ENCODE measurements at regions not wholly inside any gene's neighbourhood (a gene's known extent, or its start where the extent isn't known, plus 50 kb on each side); places are given as distances from the start of the nearest gene placed in this dataset.
"Not testable (repeated sequence)": the region's sequence is repeated elsewhere in the genome, so short reads cannot be mapped to it uniquely, and the experiment has no call there.

DNA sequence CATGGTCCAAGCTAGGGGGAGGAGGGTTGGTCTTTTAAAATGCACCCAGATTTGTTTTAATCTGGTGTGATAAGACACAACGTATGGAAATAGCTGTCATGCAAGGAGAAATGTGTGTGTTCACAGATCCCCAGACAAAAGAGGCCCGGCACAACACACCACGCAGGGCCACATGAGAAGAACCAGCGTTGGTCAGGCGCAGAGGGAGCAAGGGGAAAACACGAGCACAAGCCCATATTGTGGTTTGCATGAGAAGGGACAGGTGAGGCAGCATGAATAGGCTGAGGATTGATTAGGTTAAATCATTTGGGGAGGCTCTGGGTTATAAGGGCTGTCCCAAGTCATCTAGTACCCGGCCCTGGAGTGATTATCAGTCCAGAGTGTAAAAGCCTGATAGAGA lies 272.5 kb upstream of the NCKAP5 start:
- DNase-seq = no peak

- DNase-seq = no peak
These were observed 273.6 kb upstream of the NCKAP5 start for GRCh38 chr2:133841900-133842299.

DNA sequence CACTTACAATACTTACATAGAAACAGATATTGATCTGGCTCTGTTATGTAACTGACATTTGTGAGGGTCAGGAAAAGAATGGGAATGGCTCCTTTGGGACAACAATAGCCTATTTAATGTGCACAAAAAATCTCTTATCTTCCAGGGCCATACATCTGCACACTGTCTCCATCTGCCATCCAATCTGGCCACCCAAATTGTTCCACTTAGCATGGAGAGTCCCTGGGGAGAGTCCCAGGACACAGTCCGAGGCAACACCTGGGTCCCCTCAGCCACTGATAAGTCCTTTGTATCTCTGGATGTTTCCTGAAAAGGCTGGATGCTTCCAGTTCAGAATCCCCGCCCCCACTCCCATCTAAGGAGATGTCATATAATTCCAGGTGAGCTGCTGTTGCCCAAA lies 274.2 kb upstream of the NCKAP5 start:
- no peak for DNase-seq

DNA sequence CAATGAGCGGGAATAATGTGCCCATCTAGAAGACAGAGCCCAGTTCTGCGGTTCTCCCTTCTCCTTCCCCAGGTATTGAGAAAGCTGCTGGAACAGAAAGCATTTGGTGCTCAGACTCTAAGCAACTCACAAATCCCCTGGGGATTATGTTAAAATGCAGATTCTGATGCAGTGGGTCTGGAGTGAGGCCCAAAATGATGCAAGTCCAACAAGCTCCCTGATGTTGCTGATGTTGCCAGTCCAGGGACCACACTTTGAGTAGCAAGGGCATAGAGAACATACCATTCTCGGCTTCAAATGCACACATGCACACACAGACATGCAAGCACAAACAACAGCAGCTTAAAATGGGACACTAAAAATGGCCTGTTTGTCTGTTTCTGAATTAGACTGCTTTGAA lies 274.8 kb upstream of the NCKAP5 start:
- DNase-seq = no peak

DNA sequence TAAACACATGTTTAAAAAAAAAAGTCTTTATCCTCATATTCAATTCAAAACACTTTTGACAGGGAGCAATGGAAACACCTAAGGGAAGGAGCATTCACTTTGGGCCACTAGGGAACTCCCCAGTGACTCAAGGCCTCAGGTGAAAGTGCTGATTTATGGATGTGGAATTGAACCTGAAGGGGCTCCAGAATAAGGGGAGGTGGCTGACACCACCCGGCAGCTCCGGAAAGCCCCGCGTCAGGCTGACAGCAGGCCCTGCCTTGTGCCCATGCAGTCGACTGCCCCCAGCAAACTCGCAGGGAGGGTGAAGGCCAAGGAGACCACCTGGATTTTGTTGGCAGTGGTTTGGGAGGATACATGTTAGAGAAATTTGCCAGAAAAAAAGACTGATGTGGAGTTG lies 275.3 kb upstream of the NCKAP5 start:
- DNase-seq = no peak

DNA sequence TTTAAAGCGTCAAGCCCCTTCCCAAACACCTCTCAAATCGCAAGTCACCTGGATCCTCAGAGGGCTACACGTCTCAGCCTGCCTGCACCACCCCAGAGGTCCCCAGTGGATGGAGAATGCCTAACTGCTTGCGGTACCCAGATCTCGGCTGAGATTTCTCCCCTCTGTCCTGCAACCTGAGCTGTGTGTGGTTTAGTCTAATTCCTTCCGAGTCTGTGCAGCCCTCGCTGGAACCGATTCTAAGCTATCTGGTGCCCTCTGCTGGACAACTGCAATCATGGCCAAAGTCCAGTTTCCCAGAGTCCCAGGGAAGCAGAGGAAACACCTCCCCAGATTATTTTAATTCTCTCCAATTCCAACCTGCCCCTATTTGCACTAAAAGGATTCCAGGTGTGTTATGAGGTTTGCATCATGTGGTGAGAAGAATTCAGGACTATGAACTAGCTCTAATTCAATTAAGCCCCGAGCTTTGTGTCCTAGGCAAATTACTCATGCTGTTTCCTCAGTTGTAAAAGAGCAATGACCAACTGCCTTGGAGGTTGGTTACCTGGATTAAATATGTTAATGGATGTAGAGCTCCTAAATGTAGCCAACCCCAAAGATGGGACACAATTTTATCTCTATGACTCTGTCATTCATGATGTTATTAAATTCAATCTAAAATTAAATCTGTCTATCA lies 276.1 kb upstream of the NCKAP5 start:
- peak; percentile 39 for DNase-seq

DNA sequence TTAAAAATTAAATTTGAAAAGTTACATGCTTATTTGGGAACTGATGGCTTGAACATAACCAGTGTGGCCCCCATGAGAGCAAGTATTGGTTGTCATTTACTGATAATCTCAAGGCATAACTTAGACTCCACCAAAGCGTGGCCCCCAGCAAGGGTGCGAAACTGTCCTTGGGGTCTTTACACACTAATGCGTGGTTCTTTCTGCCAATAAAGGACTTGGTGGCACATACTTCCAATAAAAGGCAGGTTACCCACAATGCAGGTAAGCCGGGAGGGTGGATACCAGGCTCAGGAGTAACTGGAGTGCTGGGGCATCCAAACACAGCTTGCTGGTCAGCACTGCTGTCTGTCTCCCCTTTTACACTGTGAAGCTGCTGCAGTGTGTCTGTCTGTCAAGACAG lies 278.2 kb upstream of the NCKAP5 start:
- no peak for DNase-seq

- DNase-seq = no peak
These were observed 279.3 kb upstream of the NCKAP5 start for GRCh38 chr2:133847591-133847990.

DNA sequence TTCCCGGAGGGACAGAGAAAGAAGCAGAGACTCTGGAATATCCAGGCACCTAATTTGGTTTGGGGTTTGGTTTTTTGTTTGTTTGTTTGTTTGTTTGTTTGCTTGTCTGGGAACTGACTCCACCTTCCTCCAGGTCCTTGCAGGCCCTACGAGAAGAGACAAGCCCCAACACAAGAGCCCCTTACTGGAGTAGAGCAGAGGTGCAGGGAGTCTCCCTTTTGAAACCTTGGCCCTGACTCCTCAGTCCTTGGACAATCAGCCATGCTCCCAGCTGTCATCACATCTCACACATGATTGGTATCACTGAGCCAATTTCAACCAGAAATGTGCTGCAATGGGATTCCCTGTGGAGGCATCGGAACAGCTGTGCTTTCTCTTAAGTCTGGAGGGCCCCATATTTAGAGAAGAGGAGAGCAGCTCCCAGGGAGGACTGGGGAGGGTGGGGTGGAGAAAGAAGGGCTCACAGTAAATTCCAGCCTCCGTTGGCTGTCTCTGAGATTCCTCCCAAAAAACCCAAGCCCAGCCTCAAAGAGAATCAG lies 279.9 kb upstream of the NCKAP5 start:
- no peak for DNase-seq

DNA sequence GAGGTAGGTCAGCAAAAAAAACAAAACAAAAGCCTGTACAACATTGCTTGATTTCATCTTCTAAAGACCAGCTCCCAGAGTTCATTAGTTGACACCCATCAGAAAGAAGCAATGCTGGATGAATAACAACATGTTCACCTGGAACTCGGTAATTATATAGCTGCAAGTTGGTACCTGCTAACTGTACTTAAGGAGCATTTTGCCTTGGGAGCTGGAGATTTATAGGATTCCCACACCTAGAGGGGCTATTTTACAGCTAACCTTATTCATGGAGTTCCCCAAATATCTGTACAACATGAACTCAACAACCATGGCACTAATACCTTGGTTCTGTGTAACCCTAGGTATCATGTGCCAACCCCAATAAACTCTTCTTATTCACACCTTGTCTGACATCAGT lies 281.1 kb upstream of the NCKAP5 start:
- DNase-seq = no peak

GRCh38 chr2:133854603-133855200 lies 286.4 kb upstream of the NCKAP5 start:
- no peak for DNase-seq

- no peak for DNase-seq
These were observed 287.3 kb upstream of the NCKAP5 start for GRCh38 chr2:133855526-133855925.

DNA sequence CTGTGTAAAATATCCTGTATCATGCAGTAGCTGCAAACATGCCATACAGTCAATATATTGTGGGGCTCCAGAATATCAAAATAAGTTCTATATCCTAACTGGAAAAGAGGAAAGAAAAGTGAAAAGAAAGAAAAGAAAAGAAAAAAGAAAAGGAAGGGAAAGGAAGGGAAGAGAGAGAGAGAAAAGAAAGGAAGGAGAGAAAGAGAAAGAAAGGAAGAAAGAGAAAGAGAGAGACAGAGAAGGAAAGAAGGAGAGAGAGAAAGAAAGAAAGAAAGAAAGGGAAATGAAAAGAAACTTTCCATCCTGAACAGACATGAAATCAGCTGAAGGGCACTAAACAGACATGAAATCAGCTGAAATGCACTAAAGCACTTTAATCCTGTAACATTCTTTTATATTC lies 288.4 kb upstream of the NCKAP5 start:
- DNase-seq = no peak

DNA sequence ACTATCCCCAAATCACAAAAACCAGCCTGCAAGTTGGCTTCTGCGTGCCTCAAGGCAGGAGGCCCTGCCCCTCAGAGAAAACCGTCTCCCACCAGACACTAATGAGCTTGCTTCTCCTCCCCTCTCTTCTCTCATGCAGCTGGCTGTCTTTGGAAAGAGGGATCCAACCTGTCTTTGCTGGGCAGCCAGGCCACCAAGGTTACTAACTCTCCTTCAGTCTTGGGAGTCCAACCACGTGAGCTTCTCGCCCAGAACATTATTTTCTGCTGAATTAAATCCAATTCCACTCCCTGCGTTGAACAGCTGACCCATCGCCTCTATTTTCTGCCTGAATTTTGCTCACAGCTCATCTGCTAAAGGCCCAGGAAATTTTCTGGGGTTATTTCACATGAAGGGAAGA lies 291.3 kb upstream of the NCKAP5 start:
- DNase-seq = no peak

DNA sequence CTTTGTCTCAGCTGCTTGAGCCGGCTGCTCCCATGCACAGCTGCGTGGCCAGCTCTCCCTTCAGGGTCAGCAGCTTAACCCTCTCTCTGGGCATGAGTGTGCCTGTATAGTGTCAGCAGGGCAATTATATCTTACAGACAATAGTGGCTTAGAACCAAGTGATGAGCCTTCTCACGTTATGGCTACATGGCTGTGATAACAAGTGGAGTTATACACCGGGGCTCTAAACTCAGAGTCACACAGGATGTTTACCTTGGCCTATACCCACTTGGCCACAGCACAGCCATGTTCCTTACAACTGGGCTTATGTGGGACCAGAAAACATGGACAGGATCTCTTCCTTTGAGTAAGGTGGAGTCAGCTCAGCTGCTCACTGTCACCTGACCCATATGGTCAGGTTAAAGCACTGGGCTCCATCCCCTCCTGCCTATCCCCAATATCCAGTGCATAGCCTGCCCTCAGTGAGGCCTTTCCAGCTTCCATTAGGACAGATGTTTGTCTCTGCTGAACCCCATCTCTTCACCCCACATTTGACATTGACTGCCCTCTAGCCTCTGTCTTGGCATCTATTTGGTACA lies 294.2 kb upstream of the NCKAP5 start:
- no peak for DNase-seq

- no peak for DNase-seq
These were observed 295.0 kb upstream of the NCKAP5 start for GRCh38 chr2:133863106-133863800.

DNA sequence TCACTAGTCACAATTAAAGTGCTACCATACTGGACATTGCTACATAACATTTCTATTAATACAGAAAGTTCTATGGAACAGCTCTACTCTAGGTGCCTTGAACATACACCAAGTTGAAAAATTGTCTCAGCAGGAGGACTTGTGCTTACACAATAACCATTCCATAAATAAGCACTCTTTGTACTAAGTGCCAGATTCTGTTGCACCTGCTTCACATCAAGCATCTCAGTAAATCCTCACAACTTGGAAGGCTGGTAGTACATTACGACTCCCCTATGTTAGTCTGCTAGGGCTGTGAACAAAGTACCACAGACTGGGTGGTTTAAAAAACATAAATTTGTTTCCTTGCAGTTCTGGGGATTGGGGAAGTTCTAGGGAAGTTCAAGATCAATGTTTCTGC lies 296.9 kb upstream of the NCKAP5 start:
- no peak for DNase-seq

- DNase-seq = no peak
These were observed 298.9 kb upstream of the NCKAP5 start for GRCh38 chr2:133867166-133867565.

DNA sequence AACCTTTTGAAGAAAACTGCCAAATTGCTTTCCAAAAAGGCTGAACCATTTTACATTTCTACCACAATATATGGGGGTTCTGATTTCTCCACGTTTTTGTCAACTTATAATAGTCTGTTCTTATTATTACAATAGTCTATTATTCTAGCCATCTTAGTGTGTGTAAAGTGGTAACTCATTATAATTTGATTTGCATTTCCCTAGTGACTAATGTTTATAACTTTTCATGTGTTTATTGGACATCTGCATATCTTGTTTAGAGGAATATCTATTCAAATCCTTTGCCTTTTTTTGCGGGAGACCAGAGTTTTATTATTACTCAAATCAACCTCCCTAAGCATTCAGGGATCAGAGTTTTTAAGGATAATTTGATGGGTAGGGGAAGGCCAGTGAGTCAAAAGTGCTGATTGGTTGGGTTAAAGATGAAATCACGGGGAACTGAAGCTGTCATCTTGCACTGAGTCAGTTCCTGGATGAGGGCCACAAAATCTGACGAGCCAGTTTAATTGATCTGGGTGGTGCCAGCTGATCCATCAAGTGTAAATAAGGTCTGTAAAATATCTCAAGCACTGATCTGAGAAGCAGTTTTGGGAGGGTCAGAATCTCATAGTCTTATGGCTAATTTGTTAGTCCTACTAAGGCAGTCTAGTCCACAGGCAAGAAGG lies 303.4 kb upstream of the NCKAP5 start:
- no peak for DNase-seq

DNA sequence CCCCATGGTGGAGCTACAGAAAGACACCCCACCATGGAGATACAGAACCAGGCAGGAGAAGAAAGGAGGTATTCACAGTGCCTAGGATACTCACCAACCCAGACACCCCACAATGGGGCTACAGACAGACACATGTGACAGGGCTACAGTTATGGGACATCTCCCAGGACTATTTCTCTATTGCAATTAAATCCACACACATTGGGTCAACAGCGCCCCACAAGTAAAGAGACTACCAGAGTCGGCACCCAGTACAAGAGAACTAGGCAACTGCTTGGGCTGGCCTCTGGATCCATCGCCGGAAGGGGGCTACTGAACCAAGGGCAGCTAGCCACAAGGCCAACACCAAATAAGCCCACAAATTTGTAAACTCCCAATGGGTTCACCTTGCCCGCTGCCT lies 310.1 kb upstream of the NCKAP5 start:
- no peak for DNase-seq

DNA sequence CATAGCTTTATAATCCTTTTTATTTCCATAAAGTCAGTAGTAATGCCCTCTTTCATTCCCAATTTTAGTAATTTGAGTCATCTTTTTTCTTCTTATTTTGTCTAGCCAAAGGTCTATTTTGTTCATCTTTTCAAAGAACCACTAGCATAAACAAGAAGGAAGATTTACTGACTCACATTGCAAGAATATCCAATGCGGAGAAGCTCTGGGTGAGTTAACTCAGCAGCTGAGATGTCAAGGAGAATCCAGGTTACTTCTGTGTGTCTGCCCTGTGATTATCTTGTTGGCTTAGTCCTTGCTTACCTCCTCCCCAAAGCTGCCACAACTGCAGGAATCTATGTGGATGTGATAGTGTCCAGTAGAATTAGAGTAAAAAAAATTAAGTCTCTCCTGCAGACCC lies 311.4 kb upstream of the NCKAP5 start:
- DNase-seq = no peak

GRCh38 chr2:133882159-133882558 lies 313.9 kb upstream of the NCKAP5 start:
- not testable (repeated sequence) for DNase-seq

Data from occipital lobe (tissue), 1 donor.